Smooth muscle cell (in vitro differentiated cells): ENCODE measurements at regions not wholly inside any gene's neighbourhood (a gene's known extent, or its start where the extent isn't known, plus 50 kb on each side); places are given as distances from the start of the nearest gene placed in this dataset.

ENCODE experiments used
- DNase-seq: peaks from one replicate; lab custom pipeline; 2025; ENCODE audit not compliant: unreplicated experiment; lab: John Stamatoyannopoulos, UW
- H2AFZ ChIP-seq: fragments of 200-600 bp; sonication (generic); 2 replicates; pipeline ENCODE4 v1.6.0; 2016; ENCODE audit warnings: antibody characterized with exemption, low read depth, mild to moderate bottlenecking
- H3F3A ChIP-seq: fragments of 200-600 bp; sonication (generic); 2 replicates; pipeline ENCODE4 v1.6.0; 2017; ENCODE audit warnings: antibody characterized with exemption, low read depth
- H3K27ac ChIP-seq: fragments of 200-600 bp; sonication (generic); 2 replicates; pipeline ENCODE4 v1.5.1; 2016; ENCODE audit warnings: low read depth, mild to moderate bottlenecking
- H3K27me3 ChIP-seq: fragments of 200-600 bp; sonication (generic); 2 replicates; pipeline ENCODE4 v1.6.1; 2016; ENCODE audit warnings: low read depth, mild to moderate bottlenecking
- H3K36me3 ChIP-seq: fragments of 200-600 bp; sonication (generic); 2 replicates; pipeline ENCODE4 v1.5.1; 2016; ENCODE audit warnings: low read depth
- H3K4me1 ChIP-seq: fragments of 200-600 bp; sonication (generic); 2 replicates; pipeline ENCODE4 v1.5.1; 2016; ENCODE audit warnings: low read depth
- H3K4me2 ChIP-seq: fragments of 200-600 bp; sonication (generic); 2 replicates; pipeline ENCODE4 v1.6.0; 2016; ENCODE audit warnings: mild to moderate bottlenecking
- H3K4me3 ChIP-seq: fragments of 200-600 bp; sonication (generic); 2 replicates; pipeline ENCODE4 v1.5.1; 2016; ENCODE audit warnings: mild to moderate bottlenecking
- H3K79me2 ChIP-seq: fragments of 200-600 bp; sonication (generic); 2 replicates; pipeline ENCODE4 v1.6.0; 2016; ENCODE audit warnings: low read depth, mild to moderate bottlenecking
- H3K9ac ChIP-seq: fragments of 200-600 bp; sonication (generic); 2 replicates; pipeline ENCODE4 v1.6.0; 2016; ENCODE audit warnings: low read depth
- H3K9me3 ChIP-seq: fragments of 200-600 bp; sonication (generic); replicated peaks from 2 replicates; pipeline ENCODE4 v1.5.1; 2016; ENCODE audit warnings: low read depth
- H4K20me1 ChIP-seq: fragments of 200-600 bp; sonication (generic); 2 replicates; pipeline ENCODE4 v1.6.0; 2016; ENCODE audit warnings: low read depth
- CTCF ChIP-seq: fragments of 200-600 bp; sonication (generic); IDR thresholded peaks from 2 replicates; pipeline ENCODE4 v1.5.1; 2017; ENCODE audit warnings: borderline replicate concordance, mild to moderate bottlenecking, antibody characterized with exemption; ENCODE audit not compliant: insufficient read depth, poor library complexity, severe bottlenecking
- WGBS: methylation state at CpG from one replicate; pipeline ENCODE4 v1.1.7; 2016; ENCODE audit warnings: low lambda C conversion rate; 5-methylcytosine and 5-hydroxymethylcytosine counted together

GRCh38 chr3:127097072-127097405 lies 95.9 kb upstream of the PRR23E start:
- WGBS: 69% methylated on average over 4 of the region's 4 CpGs
- Histone ChIP-seq H3K27me3 (no peaks in the 10 kb centered on the region), H3K27ac (no peak overlapping the region), H3K4me2 (no peak overlapping the region), H4K20me1 (no peaks in the 10 kb centered on the region), H2AFZ (no peak overlapping the region), H3K9me3 (no peaks in the 10 kb centered on the region), H3K9ac (no peak overlapping the region), H3K4me3 (no peak overlapping the region), H3K4me1 (no peaks in the 10 kb centered on the region), H3K79me2 (no peaks in the 10 kb centered on the region), H3K36me3 (no peaks in the 10 kb centered on the region), H3F3A (no peaks in the 10 kb centered on the region)
- no peak for DNase-seq
- no peak for TF ChIP-seq CTCF

GRCh38 chr3:127097481-127097880 lies 95.5 kb upstream of the PRR23E start:
- Histone ChIP-seq H3K27me3 (no peaks in the 10 kb centered on the region), H3K9ac (no peak overlapping the region), H3K79me2 (no peaks in the 10 kb centered on the region), H3K4me1 (no peaks in the 10 kb centered on the region), H3K9me3 (no peaks in the 10 kb centered on the region), H3K4me3 (no peak overlapping the region), H3K27ac (no peak overlapping the region), H3K4me2 (no peak overlapping the region), H3F3A (no peaks in the 10 kb centered on the region), H3K36me3 (no peaks in the 10 kb centered on the region), H4K20me1 (no peaks in the 10 kb centered on the region), H2AFZ (no peak overlapping the region)
- TF ChIP-seq CTCF: no peak
- WGBS: 81% methylated on average over 3 of the region's 3 CpGs
- DNase-seq: no peak

DNA sequence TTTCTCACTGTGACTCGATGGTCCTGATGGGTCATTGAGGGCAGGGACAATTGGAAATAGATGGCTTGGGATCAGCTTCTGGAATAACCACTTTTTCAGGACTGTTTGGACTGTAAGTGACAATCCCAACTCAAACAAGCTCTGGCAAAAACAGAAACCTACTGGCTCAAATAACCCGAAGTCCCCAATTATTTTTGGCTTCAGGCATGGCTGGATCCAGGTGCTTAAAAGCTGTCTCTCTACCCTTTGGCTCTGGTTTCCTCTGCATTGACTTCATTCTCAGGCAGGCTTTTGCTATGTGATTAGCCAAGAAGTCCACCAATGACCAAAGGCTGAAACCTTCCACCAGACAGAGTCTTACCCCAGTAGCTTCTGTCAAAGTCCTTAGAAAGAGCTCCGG lies 92.9 kb upstream of the PRR23E start:
- Histone ChIP-seq H3K4me1 (no peaks in the 10 kb centered on the region), H3K36me3 (no peaks in the 10 kb centered on the region), H3F3A (no peaks in the 10 kb centered on the region), H3K4me2 (no peak overlapping the region), H3K27ac (no peak overlapping the region), H2AFZ (no peak overlapping the region), H3K4me3 (no peak overlapping the region), H3K9ac (no peak overlapping the region), H4K20me1 (no peaks in the 10 kb centered on the region), H3K27me3 (no peaks in the 10 kb centered on the region), H3K79me2 (no peaks in the 10 kb centered on the region), H3K9me3 (no peaks in the 10 kb centered on the region)
- TF ChIP-seq CTCF: no peak
- no peak for DNase-seq
- WGBS: 91% methylated on average over 3 of the region's 3 CpGs

- Histone ChIP-seq H3K4me3 (no peak overlapping the region), H4K20me1 (no peaks in the 10 kb centered on the region), H3K27me3 (no peaks in the 10 kb centered on the region), H3K4me1 (no peaks in the 10 kb centered on the region), H3K4me2 (no peak overlapping the region), H2AFZ (no peak overlapping the region), H3K9me3 (no peaks in the 10 kb centered on the region), H3F3A (no peaks in the 10 kb centered on the region), H3K27ac (no peak overlapping the region), H3K36me3 (no peaks in the 10 kb centered on the region), H3K9ac (no peak overlapping the region), H3K79me2 (no peaks in the 10 kb centered on the region)
- 90% methylated on average over 18 of the region's 18 CpGs for WGBS
- DNase-seq: no peak
- TF ChIP-seq CTCF: no peak
Measured at GRCh38 chr3:127100459-127101410, 92.2 kb upstream of the PRR23E start.
